GM23248 (cell line): ENCODE measurements at regions not wholly inside any gene's neighbourhood (a gene's known extent, or its start where the extent isn't known, plus 50 kb on each side); places are given as distances from the start of the nearest gene placed in this dataset.

Source experiments
- DNase-seq: peaks from one replicate; pipeline ENCODE4 v3.0.0-alpha.2; 2015
- H2AFZ ChIP-seq: fragments of 200-600 bp; sonication (generic); 2 replicates; pipeline ENCODE4 v1.6.1; 2016; ENCODE audit warnings: antibody characterized with exemption
- H3F3A ChIP-seq: fragments of 200-600 bp; sonication (generic); 2 replicates; pipeline ENCODE4 v1.6.1; 2016; ENCODE audit warnings: mild to moderate bottlenecking, antibody characterized with exemption, mixed run types; ENCODE audit not compliant: insufficient read depth
- H3K27ac ChIP-seq: fragments of 200-600 bp; sonication (generic); 2 replicates; pipeline ENCODE4 v1.5.1; 2016; ENCODE audit warnings: mild to moderate bottlenecking
- H3K27me3 ChIP-seq: fragments of 200-600 bp; sonication (generic); replicated peaks from 2 replicates; pipeline ENCODE4 v1.6.1; 2016; ENCODE audit warnings: mild to moderate bottlenecking; ENCODE audit not compliant: insufficient read depth
- H3K36me3 ChIP-seq: fragments of 200-600 bp; sonication (generic); 2 replicates; pipeline ENCODE4 v1.6.1; 2016; ENCODE audit warnings: low read depth, mild to moderate bottlenecking
- H3K4me1 ChIP-seq: fragments of 200-600 bp; sonication (generic); 2 replicates; pipeline ENCODE4 v1.6.1; 2016; ENCODE audit warnings: mild to moderate bottlenecking; ENCODE audit not compliant: insufficient read depth
- H3K4me2 ChIP-seq: fragments of 200-600 bp; sonication (generic); one replicate; pipeline ENCODE4 v1.6.1; 2016; ENCODE audit warnings: mild to moderate bottlenecking; ENCODE audit not compliant: unreplicated experiment
- H3K4me3 ChIP-seq: fragments of 200-600 bp; sonication (generic); 2 replicates; pipeline ENCODE4 v1.5.1; 2016; ENCODE audit warnings: mild to moderate bottlenecking
- H3K79me2 ChIP-seq: fragments of 200-600 bp; sonication (generic); 2 replicates; pipeline ENCODE4 v1.6.1; 2016; ENCODE audit warnings: mild to moderate bottlenecking; ENCODE audit not compliant: insufficient read depth
- H3K9ac ChIP-seq: fragments of 200-600 bp; sonication (generic); 2 replicates; pipeline ENCODE4 v1.6.1; 2016; ENCODE audit warnings: mild to moderate bottlenecking
- H3K9me2 ChIP-seq: fragments of 200-600 bp; sonication (generic); 2 replicates; pipeline ENCODE4 v1.6.1; 2016; ENCODE audit warnings: mixed run types, mild to moderate bottlenecking, moderate library complexity; ENCODE audit not compliant: insufficient read depth
- H3K9me3 ChIP-seq: fragments of 200-600 bp; sonication (generic); one replicate; pipeline ENCODE4 v1.6.1; 2017; ENCODE audit warnings: low read depth
- H4K20me1 ChIP-seq: fragments of 200-600 bp; sonication (generic); 2 replicates; pipeline ENCODE4 v1.6.0; 2016; ENCODE audit not compliant: insufficient read depth
- EZH2 ChIP-seq: fragments of 200-600 bp; sonication (generic); IDR thresholded peaks from 2 replicates; pipeline ENCODE4 v1.6.1; 2018; ENCODE audit warnings: antibody characterized with exemption, mild to moderate bottlenecking; ENCODE audit not compliant: insufficient read depth, poor library complexity, severe bottlenecking
- EZH2phosphoT487 ChIP-seq: fragments of 200-600 bp; sonication (generic); IDR thresholded peaks from 2 replicates; pipeline ENCODE4 v1.6.1; 2018; ENCODE audit warnings: antibody characterized with exemption, moderate library complexity, mild to moderate bottlenecking, low read depth; ENCODE audit not compliant: insufficient read depth
- WGBS, 2 experiments: methylation state at CpG; one replicate each; pipeline ENCODE4 v1.1.6; 2015 to 2017; ENCODE audit warnings: low lambda C conversion rate in 2 of 2, low coverage in 1 of 2; ENCODE audit errors: missing lambda C conversion rate in 2 of 2; 5-methylcytosine and 5-hydroxymethylcytosine counted together
- in situ Hi-C: fragments of 300-500 bp; cut with MboI; formaldehyde crosslinking; loops from 2 replicates; pipeline ENCODE4 v1.15.0; 2020

- in situ Hi-C loops, result no loop called here
- Histone ChIP-seq H2AFZ (no peak overlapping the region), H3K27me3 (no peaks in the 10 kb centered on the region), H3K9ac (no peak overlapping the region), H3F3A (no peaks in the 10 kb centered on the region), H3K4me3 (no peak overlapping the region), H3K27ac (no peak overlapping the region), H4K20me1 (no peaks in the 10 kb centered on the region), H3K4me1 (no peaks in the 10 kb centered on the region), H3K4me2 (no peak overlapping the region), H3K9me3 (no peaks in the 10 kb centered on the region), H3K36me3 (no peaks in the 10 kb centered on the region), H3K9me2 (no peaks in the 10 kb centered on the region), H3K79me2 (no peaks in the 10 kb centered on the region)
- TF ChIP-seq EZH2 (no peak), EZH2phosphoT487 (no peak)
- peak; percentile 1 for DNase-seq
- WGBS, 2 experiments, result 12 to 13% methylated on average over 4 of the region's 4 CpGs
Observed at GRCh38 chr3:103393395-103394186, 958.8 kb downstream of the ZPLD1 start.

- Histone ChIP-seq H3K27me3 (no peaks in the 10 kb centered on the region), H3K9ac (no peak overlapping the region)
- no peak for DNase-seq
Observed at GRCh38 chr3:103403191-103403590, 968.4 kb downstream of the ZPLD1 start.

GRCh38 chr3:103406320-103406850, 971.6 kb downstream of the ZPLD1 start:
- Histone ChIP-seq H3K4me2 (no peak overlapping the region), H3K9me2 (no peaks in the 10 kb centered on the region), H3K4me1 (no peaks in the 10 kb centered on the region), H3F3A (no peaks in the 10 kb centered on the region), H3K79me2 (no peaks in the 10 kb centered on the region), H2AFZ (no peak overlapping the region), H4K20me1 (no peaks in the 10 kb centered on the region), H3K9me3 (no peaks in the 10 kb centered on the region), H3K36me3 (no peaks in the 10 kb centered on the region), H3K27ac (no peak overlapping the region), H3K27me3 (no peaks in the 10 kb centered on the region), H3K9ac (no peak overlapping the region), H3K4me3 (no peak overlapping the region)
- TF ChIP-seq EZH2, result no peak
- TF ChIP-seq EZH2phosphoT487, result no peak
- whole genome bisulfite sequencing, 2 experiments, result 32 to 36% methylated on average over 7 of the region's 7 CpGs
- DNase-seq, result no peak
- in situ Hi-C loops, result no loop called here

More at GRCh38 chr3:103403191-103403590, 968.4 kb downstream of the ZPLD1 start:
- in situ Hi-C loops, result no loop called here
- no peak overlapping the region for H3K27ac ChIP-seq
- no peaks in the 10 kb centered on the region for H3K4me1 ChIP-seq
- no peaks in the 10 kb centered on the region for H3F3A ChIP-seq
- no peaks in the 10 kb centered on the region for H3K9me3 ChIP-seq
- no peak for TF ChIP-seq EZH2phosphoT487
- TF ChIP-seq EZH2, result no peak
- no peaks in the 10 kb centered on the region for H3K36me3 ChIP-seq
- no peak overlapping the region for H3K4me3 ChIP-seq
- no peak overlapping the region for H2AFZ ChIP-seq
- no peaks in the 10 kb centered on the region for H4K20me1 ChIP-seq
- H3K79me2 ChIP-seq, result no peaks in the 10 kb centered on the region
- 25 to 33% methylated on average over 2 of the region's 2 CpGs for WGBS, 2 experiments
- no peaks in the 10 kb centered on the region for H3K9me2 ChIP-seq
- H3K4me2 ChIP-seq, result no peak overlapping the region

- Histone ChIP-seq H3K4me2 (no peak overlapping the region), H3K9me2 (no peaks in the 10 kb centered on the region), H3K9me3 (no peaks in the 10 kb centered on the region), H4K20me1 (no peaks in the 10 kb centered on the region), H2AFZ (no peak overlapping the region), H3K27me3 (no peaks in the 10 kb centered on the region), H3K79me2 (no peaks in the 10 kb centered on the region), H3K4me3 (no peak overlapping the region), H3K9ac (no peak overlapping the region), H3F3A (no peaks in the 10 kb centered on the region), H3K36me3 (no peaks in the 10 kb centered on the region), H3K4me1 (no peaks in the 10 kb centered on the region), H3K27ac (no peak overlapping the region)
- in situ Hi-C loops, result no loop called here
- TF ChIP-seq EZH2 (no peak), EZH2phosphoT487 (no peak)
- 34 to 43% methylated on average over 17 of the region's 17 CpGs for WGBS, 2 experiments
- DNase-seq, result no peak
Observed at GRCh38 chr3:103410231-103410630, 975.4 kb downstream of the ZPLD1 start.

- Histone ChIP-seq H2AFZ (no peak overlapping the region), H4K20me1 (no peaks in the 10 kb centered on the region), H3K79me2 (no peaks in the 10 kb centered on the region), H3K4me1 (no peaks in the 10 kb centered on the region), H3K4me2 (no peak overlapping the region), H3K4me3 (no peak overlapping the region), H3F3A (no peaks in the 10 kb centered on the region), H3K9me3 (no peaks in the 10 kb centered on the region), H3K27ac (no peak overlapping the region), H3K27me3 (no peaks in the 10 kb centered on the region), H3K36me3 (no peaks in the 10 kb centered on the region), H3K9me2 (no peaks in the 10 kb centered on the region), H3K9ac (no peak overlapping the region)
- TF ChIP-seq EZH2phosphoT487, result no peak
- no peak for TF ChIP-seq EZH2
- no peak for DNase-seq
- WGBS, 2 experiments, result 25 to 28% methylated on average over 3 of the region's 3 CpGs
- in situ Hi-C loops, result no loop called here
Observed at GRCh38 chr3:103421460-103421859, 986.6 kb downstream of the ZPLD1 start.
